GM12878 (cell line): ENCODE measurements at regions not wholly inside any gene's neighbourhood (a gene's known extent, or its start where the extent isn't known, plus 50 kb on each side); places are given as distances from the start of the nearest gene placed in this dataset.

Experiments
- ATAC-seq: fragments of 200-7000 bp; cut with Tn5 transposase; 3 replicates; pipeline ENCODE4 v1.9.1; 2020; ENCODE audit warnings: mild to moderate bottlenecking, moderate library complexity
- BruUV-seq: library from RNA; stranded (reverse); fragments of 400-500 nt; replicated peaks from 2 replicates; lab custom pipeline; 2021; lab: Mats Ljungman, UMichigan
- CTCF ChIA-PET: fragments of 300-600 bp; sonication (Branson Sonifier 250); formaldehyde crosslinking; extraction: SDS; loops from one replicate; lab custom pipeline; 2021; ENCODE audit warnings: inconsistent platforms; lab: Yijun Ruan, JAX
- POLR2A ChIA-PET: fragments of 350-600 bp; formaldehyde crosslinking; extraction: SDS; loops from one replicate; lab custom pipeline; 2021; ENCODE audit warnings: inconsistent platforms; lab: Charles Lee
- RAD21 ChIA-PET: fragments of 300-600 bp; sonication (Branson Sonifier 250); formaldehyde crosslinking; loops from one replicate; lab custom pipeline; 2023; ENCODE audit warnings: antibody characterized with exemption; ENCODE audit not compliant: unreplicated experiment; lab: Charles Lee
- SMC1A ChIA-PET: fragments of 300-600 bp; sonication (Branson Sonifier 250); formaldehyde crosslinking; loops from one replicate; lab custom pipeline; 2023; ENCODE audit not compliant: unreplicated experiment, uncharacterized antibody; lab: Charles Lee
- DNase-seq: peaks from one replicate; pipeline ENCODE4 v3.0.0-alpha.2; 2011; ENCODE audit warnings: low read depth, low spot score
- FAIRE-seq: peaks from 3 replicates; lab custom pipeline; 2011; peaks lifted over from hg19 to GRCh38; lab: Jason Lieb, UNC
- H2AFZ ChIP-seq: 2 replicates; pipeline ENCODE4 v1.6.0; 2011; ENCODE audit warnings: low read depth, low read length, control low read depth; ENCODE audit not compliant: control insufficient read depth
- H3K27ac ChIP-seq: 2 replicates; pipeline ENCODE4 v1.5.1; 2011; ENCODE audit warnings: control low read depth; ENCODE audit not compliant: control insufficient read depth, insufficient read depth
- H3K27me3 ChIP-seq, 2 experiments: replicated peaks in 1 of 2; 2 replicates each; pipeline versions ENCODE4 v1.6.0 to v1.6.1; 2011; ENCODE audit warnings: low read length in 1 of 2; ENCODE audit not compliant: control insufficient read depth in 2 of 2, insufficient read depth in 2 of 2
- H3K36me3 ChIP-seq, 2 experiments: 2 replicates each; pipeline ENCODE4 v1.5.1; 2011; ENCODE audit warnings: low read length in 1 of 2; ENCODE audit not compliant: control insufficient read depth in 2 of 2, insufficient read depth in 2 of 2
- H3K4me1 ChIP-seq: 2 replicates; pipeline ENCODE4 v1.6.1; 2011; ENCODE audit warnings: mild to moderate bottlenecking, low read length, moderate library complexity, mixed read lengths; ENCODE audit not compliant: control insufficient read depth, insufficient read depth
- H3K4me2 ChIP-seq: 2 replicates; pipeline ENCODE4 v1.6.0; 2011; ENCODE audit warnings: control low read depth; ENCODE audit not compliant: control insufficient read depth, insufficient read depth
- H3K4me3 ChIP-seq: fragments of 200-600 bp; sonication (generic); 2 replicates; pipeline ENCODE4 v1.5.1; 2016
- H3K79me2 ChIP-seq: 2 replicates; pipeline ENCODE4 v1.6.0; 2011; ENCODE audit warnings: low read length; ENCODE audit not compliant: control insufficient read depth, insufficient read depth
- H3K9ac ChIP-seq: 2 replicates; pipeline ENCODE4 v1.8.0; 2011; ENCODE audit warnings: low read length, control low read depth, mixed read lengths; ENCODE audit not compliant: control insufficient read depth, insufficient read depth
- H3K9me3 ChIP-seq: replicated peaks from 3 replicates; pipeline ENCODE4 v1.5.1; 2011; ENCODE audit warnings: mild to moderate bottlenecking, low read length; ENCODE audit not compliant: control insufficient read depth, insufficient read depth
- H4K20me1 ChIP-seq: 2 replicates; pipeline ENCODE4 v1.6.0; 2011; ENCODE audit not compliant: control insufficient read depth, insufficient read depth
- CUX1 ChIP-seq: IDR thresholded peaks from 2 replicates; pipeline ENCODE4 v1.6.1; 2012; ENCODE audit warnings: improper control_type of control experiment, low read depth, low read length; ENCODE audit not compliant: insufficient replicate concordance
- MYC ChIP-seq: IDR thresholded peaks from 2 replicates; pipeline ENCODE4 v1.6.1; 2011; ENCODE audit warnings: mild to moderate bottlenecking, low read length, moderate library complexity, inconsistent platforms; ENCODE audit not compliant: insufficient read depth, insufficient replicate concordance, insufficient read length, severe bottlenecking
- POLR2A ChIP-seq: IDR thresholded peaks from 2 replicates; pipeline ENCODE4 v1.6.1; 2011; ENCODE audit warnings: low read depth, mild to moderate bottlenecking, low read length
- STAT3 ChIP-seq: IDR thresholded peaks from 2 replicates; pipeline ENCODE4 v1.6.1; 2011; ENCODE audit warnings: low read depth, low read length, improper control_type of control experiment
- ZNF217 ChIP-seq: fragments of 450-650 bp; IDR thresholded peaks from 2 replicates; pipeline ENCODE4 v1.6.1; 2017; ENCODE audit warnings: antibody characterized with exemption, mild to moderate bottlenecking
- ZNF274 ChIP-seq: IDR thresholded peaks from one replicate; pipeline ENCODE4 v1.8.0; 2011; ENCODE audit not compliant: insufficient read length, insufficient read depth
- ZZZ3 ChIP-seq: IDR thresholded peaks from 2 replicates; pipeline ENCODE4 v1.6.1; 2011; ENCODE audit warnings: low read depth; ENCODE audit not compliant: control insufficient read depth, insufficient read length
- WGBS: methylation state at CpG from one replicate; pipeline ENCODE4 v1.1.6; 2016; ENCODE audit warnings: low lambda C conversion rate; ENCODE audit not compliant: insufficient replicate concordance, insufficient coverage; ENCODE audit errors: missing lambda C conversion rate; 5-methylcytosine and 5-hydroxymethylcytosine counted together
- in situ Hi-C: fragments of 300-500 bp; cut with MboI; formaldehyde crosslinking; loops from 9 replicates; pipeline ENCODE4 v1.14.3; 2018; ENCODE audit warnings: mixed read lengths
- intact Hi-C: fragments of 100-400 bp; cut with micrococcal nuclease; formaldehyde crosslinking; loops from one replicate; pipeline ENCODE4 v1.14.2; 2022; ENCODE audit not compliant: unreplicated experiment

- Histone ChIP-seq H3K9ac (no peak overlapping the region), H3K27me3 (no peaks in the 10 kb centered on the region), H2AFZ (no peak overlapping the region), H3K27ac (no peak overlapping the region), H3K4me2 (no peak overlapping the region), H3K9me3 (no peaks in the 10 kb centered on the region), H3K79me2 (no peaks in the 10 kb centered on the region), H3K36me3 (no peaks in the 10 kb centered on the region), H3K4me1 (no peaks in the 10 kb centered on the region), H3K4me3 (no peak overlapping the region), H4K20me1 (no peaks in the 10 kb centered on the region)
- in situ Hi-C loops = no loop called here
- no TSS peak for BruUV-seq
- ChIA-PET RAD21 (no interaction called here), SMC1A (no interaction called here), POLR2A (no interaction called here), CTCF (no interaction called here)
- no peak for FAIRE-seq
- TF ChIP-seq MYC (no peak), ZNF274 (no peak), POLR2A (no peak), CUX1 (no peak), STAT3 (no peak), ZNF217 (no peak), ZZZ3 (no peak)
- 23% methylated on average over 1 of the region's 1 CpG for WGBS
- ATAC-seq = no peak
- intact Hi-C loops = no loop called here
- no peak for DNase-seq
Measured at GRCh38 chr11:16430674-16431073, 74.3 kb upstream of the SOX6 start.
